Gastrocnemius medialis (tissue), 4 donors: ENCODE measurements at regions not wholly inside any gene's neighbourhood (a gene's known extent, or its start where the extent isn't known, plus 50 kb on each side); places are given as distances from the start of the nearest gene placed in this dataset.

Experiments used
- POLR2A ChIP-seq, 2 donors: fragments of 450-650 bp; IDR thresholded peaks; one replicate each; pipeline ENCODE4 v1.6.1; 2017; ENCODE audit warnings: antibody characterized with exemption in 2 of 2, mild to moderate bottlenecking in 2 of 2, moderate library complexity in 2 of 2
- TF ChIP-seq, protein P1 (sequence below), 5 experiments: fragments of 450-650 bp in 3 of 5; fragments of 200-600 bp in 2 of 5; sonication (generic) in 2 of 5; IDR thresholded peaks in 4 of 5; conservative IDR thresholded peaks in 1 of 5; 1 replicate in 4 of 5; 2 replicates in 1 of 5; pipeline ENCODE4 v1.5.1; 2016 to 2019; ENCODE audit warnings: antibody characterized with exemption in 5 of 5, mild to moderate bottlenecking in 3 of 5, moderate library complexity in 3 of 5

GRCh38 chr13:79990048-79990447, 350.9 kb downstream of the SPRY2 start:
- TF ChIP-seq POLR2A (IDR thresholded peaks at IDR 0.05), result no peak
- TF ChIP-seq, protein P1, sequence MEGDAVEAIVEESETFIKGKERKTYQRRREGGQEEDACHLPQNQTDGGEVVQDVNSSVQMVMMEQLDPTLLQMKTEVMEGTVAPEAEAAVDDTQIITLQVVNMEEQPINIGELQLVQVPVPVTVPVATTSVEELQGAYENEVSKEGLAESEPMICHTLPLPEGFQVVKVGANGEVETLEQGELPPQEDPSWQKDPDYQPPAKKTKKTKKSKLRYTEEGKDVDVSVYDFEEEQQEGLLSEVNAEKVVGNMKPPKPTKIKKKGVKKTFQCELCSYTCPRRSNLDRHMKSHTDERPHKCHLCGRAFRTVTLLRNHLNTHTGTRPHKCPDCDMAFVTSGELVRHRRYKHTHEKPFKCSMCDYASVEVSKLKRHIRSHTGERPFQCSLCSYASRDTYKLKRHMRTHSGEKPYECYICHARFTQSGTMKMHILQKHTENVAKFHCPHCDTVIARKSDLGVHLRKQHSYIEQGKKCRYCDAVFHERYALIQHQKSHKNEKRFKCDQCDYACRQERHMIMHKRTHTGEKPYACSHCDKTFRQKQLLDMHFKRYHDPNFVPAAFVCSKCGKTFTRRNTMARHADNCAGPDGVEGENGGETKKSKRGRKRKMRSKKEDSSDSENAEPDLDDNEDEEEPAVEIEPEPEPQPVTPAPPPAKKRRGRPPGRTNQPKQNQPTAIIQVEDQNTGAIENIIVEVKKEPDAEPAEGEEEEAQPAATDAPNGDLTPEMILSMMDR (IDR thresholded peaks at IDR 0.05 in 4 of 5, conservative IDR thresholded peaks at IDR 0.05 in 1 of 5), result no peak
